ENCODE measurements at regions not wholly inside any gene's neighbourhood (a gene's known extent, or its start where the extent isn't known, plus 50 kb on each side); places are given as distances from the start of the nearest gene placed in this dataset.

GRCh38 chr5:3518576-3518975 lies 77.1 kb upstream of the IRX1 start:
- Histone ChIP-seq H3K27me3 (ENCODE audit: insufficient read depth, poor library complexity, severe bottlenecking) (no peaks in the 10 kb centered on the region), H3K27ac (ENCODE audit: poor library complexity, severe bottlenecking) (no peak overlapping the region), H3K4me1 (ENCODE audit: insufficient read depth, poor library complexity, severe bottlenecking) (no peaks in the 10 kb centered on the region), H3K36me3 (ENCODE audit: low read depth) (no peaks in the 10 kb centered on the region), H3K9me3 (ENCODE audit: severe bottlenecking) (peaks cover 2% of the 10 kb centered on the region), H3K4me3 (ENCODE audit: severe bottlenecking) (no peak overlapping the region)
- ATAC-seq (ENCODE audit: low read depth) (no peak), DNase-seq (ENCODE audit: low spot score) (no peak)
- no peak for TF ChIP-seq CTCF (IDR thresholded peaks at IDR 0.05; ENCODE audit: poor library complexity, severe bottlenecking)

GRCh38 chr5:3518051-3518450 lies 77.6 kb upstream of the IRX1 start:
- no peaks in the 10 kb centered on the region for H3K36me3 ChIP-seq (ENCODE audit: low read depth)
- no peak for ATAC-seq (ENCODE audit: low read depth)
- no peak overlapping the region for H3K27ac ChIP-seq (ENCODE audit: poor library complexity, severe bottlenecking)
- peaks cover 2% of the 10 kb centered on the region for H3K9me3 ChIP-seq (ENCODE audit: severe bottlenecking)
- H3K4me1 ChIP-seq (ENCODE audit: insufficient read depth, poor library complexity, severe bottlenecking): no peaks in the 10 kb centered on the region
- DNase-seq (ENCODE audit: low spot score): no peak
- no peak overlapping the region for H3K4me3 ChIP-seq (ENCODE audit: severe bottlenecking)
- TF ChIP-seq CTCF (IDR thresholded peaks at IDR 0.05; ENCODE audit: poor library complexity, severe bottlenecking): no peak
- no peaks in the 10 kb centered on the region for H3K27me3 ChIP-seq (ENCODE audit: insufficient read depth, poor library complexity, severe bottlenecking)

GRCh38 chr5:3517348-3517747 lies 78.3 kb upstream of the IRX1 start:
- DNase-seq (ENCODE audit: low spot score) (no peak), ATAC-seq (ENCODE audit: low read depth) (no peak)
- Histone ChIP-seq H3K4me1 (ENCODE audit: insufficient read depth, poor library complexity, severe bottlenecking) (no peaks in the 10 kb centered on the region), H3K27ac (ENCODE audit: poor library complexity, severe bottlenecking) (no peak overlapping the region), H3K27me3 (ENCODE audit: insufficient read depth, poor library complexity, severe bottlenecking) (no peaks in the 10 kb centered on the region), H3K9me3 (ENCODE audit: severe bottlenecking) (peaks cover 2% of the 10 kb centered on the region), H3K36me3 (ENCODE audit: low read depth) (no peaks in the 10 kb centered on the region), H3K4me3 (ENCODE audit: severe bottlenecking) (no peak overlapping the region)
- TF ChIP-seq CTCF (IDR thresholded peaks at IDR 0.05; ENCODE audit: poor library complexity, severe bottlenecking): no peak

GRCh38 chr5:3512361-3513095 lies 83.1 kb upstream of the IRX1 start:
- Histone ChIP-seq H3K9me3 (ENCODE audit: severe bottlenecking) (no peaks in the 10 kb centered on the region), H3K27me3 (ENCODE audit: insufficient read depth, poor library complexity, severe bottlenecking) (no peaks in the 10 kb centered on the region), H3K27ac (ENCODE audit: poor library complexity, severe bottlenecking) (no peak overlapping the region), H3K36me3 (ENCODE audit: low read depth) (no peaks in the 10 kb centered on the region), H3K4me1 (ENCODE audit: insufficient read depth, poor library complexity, severe bottlenecking) (no peaks in the 10 kb centered on the region), H3K4me3 (ENCODE audit: severe bottlenecking) (no peak overlapping the region)
- DNase-seq (ENCODE audit: low spot score): no peak
- no peak for ATAC-seq (ENCODE audit: low read depth)
- TF ChIP-seq CTCF (IDR thresholded peaks at IDR 0.05; ENCODE audit: poor library complexity, severe bottlenecking): no peak

GRCh38 chr5:3511934-3512333 lies 83.7 kb upstream of the IRX1 start:
- ATAC-seq (ENCODE audit: low read depth) (no peak), DNase-seq (ENCODE audit: low spot score) (no peak)
- Histone ChIP-seq H3K4me1 (ENCODE audit: insufficient read depth, poor library complexity, severe bottlenecking) (no peaks in the 10 kb centered on the region), H3K27me3 (ENCODE audit: insufficient read depth, poor library complexity, severe bottlenecking) (no peaks in the 10 kb centered on the region), H3K9me3 (ENCODE audit: severe bottlenecking) (no peaks in the 10 kb centered on the region), H3K36me3 (ENCODE audit: low read depth) (no peaks in the 10 kb centered on the region), H3K27ac (ENCODE audit: poor library complexity, severe bottlenecking) (no peak overlapping the region), H3K4me3 (ENCODE audit: severe bottlenecking) (no peak overlapping the region)
- no peak for TF ChIP-seq CTCF (IDR thresholded peaks at IDR 0.05; ENCODE audit: poor library complexity, severe bottlenecking)

All from RWPE2 (cell line).